CD1c-positive myeloid dendritic cell (primary cell): ENCODE measurements at regions not wholly inside any gene's neighbourhood (a gene's known extent, or its start where the extent isn't known, plus 50 kb on each side); places are given as distances from the start of the nearest gene placed in this dataset.

ENCODE experiments used
- DNase-seq: peaks from one replicate; pipeline ENCODE4 v3.0.0-alpha.2; 2016; ENCODE audit errors: extremely low spot score

DNA sequence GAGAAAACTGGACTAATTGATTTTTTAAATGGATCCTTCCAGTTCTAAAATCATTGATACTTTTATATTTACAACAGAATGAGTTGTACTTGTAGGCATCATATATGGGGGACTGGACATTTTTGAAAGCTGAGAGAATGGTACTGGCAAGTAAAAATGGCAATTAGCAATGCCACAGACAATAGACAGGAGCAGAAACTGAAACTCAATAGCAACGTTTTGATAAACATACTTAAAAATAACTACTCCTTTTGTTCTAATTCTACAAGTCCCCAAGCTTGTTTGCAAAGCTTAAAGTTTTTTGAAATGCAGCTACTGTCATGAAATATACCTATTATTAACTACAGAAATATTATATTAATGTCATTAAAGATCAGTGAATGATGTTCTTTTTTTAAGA lies 52.8 kb upstream of the FBXL7 start:
- DNase-seq, result no peak

GRCh38 chr5:15446552-15446951 lies 53.4 kb upstream of the FBXL7 start:
- DNase-seq, result no peak

DNA sequence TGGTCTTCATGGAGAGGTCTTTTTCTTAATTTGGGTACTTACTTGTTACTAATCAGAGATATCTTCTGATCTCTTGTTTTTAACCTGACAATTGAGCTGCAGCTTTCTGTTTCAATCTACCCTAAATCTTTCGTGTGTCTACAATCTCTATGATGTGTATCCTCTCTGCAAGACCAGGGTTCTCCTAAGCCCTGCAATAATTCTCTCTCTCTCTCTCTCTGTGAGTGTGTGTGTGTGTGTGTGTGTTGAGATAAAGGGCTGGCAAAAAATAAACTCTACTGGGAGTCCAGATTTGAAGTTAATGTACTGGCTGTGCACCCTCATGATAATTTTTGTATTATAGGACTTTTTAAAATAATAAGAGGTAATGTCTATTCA lies 57.8 kb upstream of the FBXL7 start:
- DNase-seq, result no peak

- no peak for DNase-seq
Observed at GRCh38 chr5:15441433-15442192, 58.4 kb upstream of the FBXL7 start.

GRCh38 chr5:15440434-15440833 lies 59.5 kb upstream of the FBXL7 start:
- no peak for DNase-seq

DNA sequence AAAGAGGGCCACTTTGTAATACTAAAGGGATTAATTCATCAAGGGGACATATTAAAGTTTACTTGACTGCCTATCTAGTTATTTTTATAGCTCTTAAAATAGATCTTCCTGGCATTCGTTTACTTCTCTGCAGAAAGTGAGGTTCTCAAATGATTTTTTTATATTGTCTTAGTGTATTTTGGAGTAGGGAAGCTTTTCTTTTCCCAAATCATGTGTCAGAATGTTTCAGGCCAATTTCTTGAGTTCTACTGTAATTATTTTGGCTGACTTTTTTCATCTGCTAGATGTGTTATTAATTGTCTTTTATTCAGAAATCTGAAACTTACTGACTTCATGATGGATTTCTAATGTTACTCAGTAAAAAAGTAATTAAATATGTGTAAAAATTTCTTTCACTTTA lies 60.2 kb upstream of the FBXL7 start:
- DNase-seq, result no peak

DNA sequence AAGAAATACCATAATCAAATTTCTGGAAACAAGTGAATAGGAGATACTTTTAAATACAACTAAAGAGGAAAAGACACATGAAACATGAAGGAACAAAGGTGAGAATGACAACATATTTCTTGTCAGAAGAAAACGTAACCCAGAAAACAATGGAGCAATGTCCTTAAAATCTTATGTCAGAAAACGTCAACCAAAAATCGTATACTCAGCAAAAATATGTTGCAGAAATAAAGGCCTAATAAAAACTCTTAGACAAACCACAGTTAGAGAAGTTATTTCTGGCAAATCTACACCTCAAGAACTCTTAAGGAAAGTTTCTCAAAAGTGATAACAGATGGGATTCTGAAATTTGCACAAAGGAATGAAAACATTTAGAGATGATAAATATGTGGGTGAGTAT lies 66.3 kb upstream of the FBXL7 start:
- no peak for DNase-seq

- DNase-seq, result no peak
Observed at GRCh38 chr5:15431923-15432322, 68.1 kb upstream of the FBXL7 start.

DNA sequence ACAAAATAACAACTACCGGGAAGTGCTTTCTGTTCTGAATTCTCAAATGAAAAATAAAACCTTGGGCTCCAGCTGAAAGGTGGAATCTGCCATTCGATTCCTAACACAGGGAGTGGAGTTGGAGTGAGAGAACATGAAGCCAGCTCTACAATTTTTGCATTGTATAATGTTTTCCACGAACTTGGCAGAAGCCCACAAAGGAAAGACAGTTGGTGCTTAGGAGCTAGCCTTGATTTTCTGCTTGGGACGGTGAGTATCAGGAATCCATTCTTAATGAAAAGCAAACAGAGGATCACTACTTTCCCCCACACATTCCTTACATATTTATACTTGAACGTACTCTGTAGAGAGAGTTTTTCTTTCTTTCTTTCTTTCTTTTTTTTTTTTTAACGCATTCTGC lies 74.2 kb upstream of the FBXL7 start:
- no peak for DNase-seq

DNA sequence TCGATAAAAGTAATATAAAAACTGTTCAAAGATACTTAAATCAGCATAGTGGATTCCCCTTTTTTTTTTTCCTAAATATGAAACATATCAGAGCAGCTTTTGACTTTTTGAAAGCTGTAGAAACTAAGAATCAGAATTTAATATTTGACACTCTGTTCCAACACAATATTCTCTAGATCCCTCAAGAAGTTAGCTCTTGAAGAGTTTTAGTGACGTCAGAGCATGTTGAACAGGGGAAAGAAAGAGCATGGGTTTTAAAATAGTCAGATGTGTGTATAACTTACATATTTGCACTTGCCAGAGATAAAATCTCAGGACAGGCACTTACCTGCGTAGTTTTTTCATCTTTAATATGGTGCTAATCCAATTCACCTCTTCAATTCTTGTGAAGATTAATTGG lies 75.2 kb upstream of the FBXL7 start:
- no peak for DNase-seq

DNA sequence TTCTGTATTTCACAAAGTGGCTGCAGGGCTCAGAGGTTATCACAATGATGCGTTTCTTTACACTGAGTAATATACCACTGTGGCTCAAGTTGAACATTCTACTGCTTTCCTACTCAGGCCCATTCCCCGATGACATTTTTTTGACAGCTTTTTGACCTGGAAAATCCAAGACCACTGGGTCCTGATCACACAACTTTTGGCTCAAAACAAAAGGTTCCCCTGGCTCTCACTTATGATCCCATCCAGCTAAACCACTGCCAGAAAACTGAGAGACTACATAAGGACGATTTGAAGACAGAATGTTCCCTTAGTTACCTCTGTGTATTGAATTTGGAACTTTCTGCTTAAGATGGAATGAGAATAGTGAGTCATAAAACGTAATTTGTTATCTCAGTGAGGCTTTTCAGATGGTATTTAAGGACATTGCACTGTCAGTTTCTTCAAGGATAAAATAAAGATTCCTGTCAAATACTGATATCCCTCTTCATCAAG lies 78.0 kb upstream of the FBXL7 start:
- no peak for DNase-seq

DNA sequence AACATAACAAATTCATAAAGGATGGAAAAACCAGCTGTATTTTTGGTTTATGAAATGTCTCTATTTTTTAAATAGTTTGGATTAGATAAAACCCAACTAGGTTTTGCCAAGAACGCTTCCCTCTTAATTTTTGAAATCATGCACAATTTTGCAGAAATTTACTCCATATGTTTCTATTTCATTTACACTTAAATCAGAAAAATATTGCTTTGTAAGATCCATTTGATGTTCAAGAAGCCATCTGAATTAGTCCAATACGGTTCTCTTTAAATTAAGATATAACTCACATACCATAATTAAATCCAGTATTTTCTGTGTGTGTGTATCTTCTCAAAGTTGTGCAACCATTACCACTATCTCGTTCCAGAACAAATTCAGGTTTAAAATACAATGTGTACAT lies 78.6 kb upstream of the FBXL7 start:
- no peak for DNase-seq

DNA sequence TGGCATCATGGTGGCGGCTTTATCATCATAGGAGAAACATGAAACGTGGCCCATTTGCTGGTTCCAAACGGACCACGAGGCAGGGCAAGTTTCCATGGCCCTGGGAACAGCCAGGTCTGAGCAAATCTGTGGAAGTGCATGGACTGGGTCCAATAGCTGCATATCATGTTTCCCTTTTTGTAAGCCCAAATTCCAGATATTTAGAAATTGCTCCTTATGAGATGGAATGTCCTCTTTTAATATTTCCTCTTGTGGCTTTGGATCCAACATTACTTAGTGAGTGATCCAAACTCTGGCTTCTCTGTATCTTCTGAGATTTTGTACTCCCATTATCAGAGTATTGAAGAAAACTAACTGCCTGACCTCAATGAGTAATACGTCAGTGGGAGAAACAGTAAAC lies 79.8 kb upstream of the FBXL7 start:
- no peak for DNase-seq

GRCh38 chr5:15417156-15417555 lies 82.8 kb upstream of the FBXL7 start:
- DNase-seq, result no peak

DNA sequence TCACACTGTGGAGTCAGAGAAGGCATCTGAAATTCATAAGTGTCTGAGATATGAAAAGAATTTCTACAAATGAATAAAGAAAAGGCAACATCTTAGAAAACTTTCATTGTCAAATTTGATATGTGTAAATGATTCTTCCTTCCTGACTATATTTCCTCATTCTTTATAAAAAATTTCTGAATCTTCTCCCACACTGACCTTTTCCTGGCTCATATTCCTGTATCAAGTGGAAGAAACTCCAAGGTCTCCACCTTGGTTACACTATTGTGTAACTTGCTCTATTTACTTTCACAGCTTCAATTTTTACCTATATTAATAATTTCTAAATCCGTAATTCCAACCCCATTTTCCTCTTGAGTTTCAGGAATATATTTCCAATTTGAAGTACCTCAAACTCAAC lies 93.5 kb upstream of the FBXL7 start:
- DNase-seq, result no peak

GRCh38 chr5:15393146-15393545 lies 106.8 kb upstream of the FBXL7 start:
- no peak for DNase-seq

DNA sequence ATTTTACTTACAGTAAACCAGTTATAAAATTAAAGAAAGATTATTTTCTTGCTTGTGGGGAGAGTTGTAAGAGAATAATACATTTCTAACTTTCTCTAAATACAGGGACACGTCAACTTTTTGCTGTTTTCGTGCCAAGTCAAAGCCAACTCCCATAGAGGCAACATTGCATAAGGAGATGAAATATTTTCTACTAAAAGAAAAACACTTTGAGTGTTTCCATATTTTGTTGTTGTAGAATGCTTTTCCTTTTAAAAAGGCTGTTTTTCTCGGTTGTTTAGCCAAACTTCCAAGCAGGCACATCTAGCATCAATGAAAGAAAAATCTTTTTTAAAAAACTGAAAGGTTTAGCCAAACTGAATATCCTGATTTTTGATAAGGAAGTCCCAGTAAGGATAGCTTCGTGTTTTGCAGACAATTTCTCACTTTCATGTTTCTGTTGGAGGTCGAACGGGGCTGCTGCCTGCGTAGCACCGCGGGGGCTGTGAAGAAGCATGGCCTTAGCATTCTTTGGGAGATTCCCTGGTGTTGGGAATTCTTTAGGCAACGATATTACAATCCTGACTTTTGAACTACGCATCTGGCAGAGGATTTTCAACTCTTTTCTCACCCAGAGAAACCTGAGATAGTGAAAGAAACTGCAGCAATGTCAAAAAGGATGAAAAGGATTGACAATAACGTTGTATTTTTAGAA lies 108.1 kb upstream of the FBXL7 start:
- no peak for DNase-seq

DNA sequence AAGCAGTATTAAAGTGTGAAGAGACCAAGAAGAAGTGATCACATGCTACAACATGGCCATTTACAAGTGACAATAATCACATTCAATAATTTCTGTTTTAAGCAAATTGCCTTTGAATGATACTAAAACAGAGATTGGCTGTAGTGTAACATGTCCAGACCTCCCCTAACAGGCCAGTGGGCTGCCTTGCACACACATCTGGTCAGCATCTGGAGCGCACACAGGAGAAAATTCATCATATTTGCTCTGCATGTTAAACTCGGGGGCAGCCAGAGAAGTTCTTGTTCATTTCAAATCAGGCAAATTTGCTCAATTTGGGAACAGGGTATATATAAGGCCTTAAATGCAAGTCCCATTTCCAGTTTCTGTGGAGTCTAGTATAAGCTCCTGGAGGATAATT lies 111.1 kb upstream of the FBXL7 start:
- DNase-seq, result no peak

DNA sequence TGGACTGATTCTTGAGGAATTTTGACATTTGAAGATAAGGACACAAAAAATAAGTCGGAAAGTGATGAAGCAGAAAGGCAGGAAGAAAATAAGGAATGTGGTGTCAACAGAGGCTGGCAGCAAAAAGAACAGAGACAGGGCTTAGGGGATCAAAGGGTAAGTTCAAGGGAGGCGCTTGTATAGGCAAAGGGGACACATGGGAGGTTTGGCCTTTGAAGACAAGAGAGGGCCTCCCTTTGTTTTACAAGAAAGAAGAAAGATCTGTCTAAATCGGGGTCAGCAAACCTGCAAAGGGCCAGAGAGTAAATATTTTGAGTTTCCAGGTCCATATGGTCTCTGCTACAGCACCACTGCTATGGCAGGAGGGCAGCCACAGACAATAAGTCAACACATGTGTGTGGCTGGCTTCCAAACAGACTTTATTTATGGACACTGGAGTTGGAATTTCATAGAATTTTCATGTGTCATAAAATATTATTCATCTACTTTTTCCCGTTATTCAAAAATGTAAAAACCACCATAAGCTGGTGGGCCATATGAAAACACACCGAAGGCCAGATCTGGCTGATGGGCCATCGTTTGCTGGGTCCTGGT lies 112.0 kb upstream of the FBXL7 start:
- DNase-seq, result no peak

GRCh38 chr5:15386122-15386521 lies 113.9 kb upstream of the FBXL7 start:
- DNase-seq, result no peak

DNA sequence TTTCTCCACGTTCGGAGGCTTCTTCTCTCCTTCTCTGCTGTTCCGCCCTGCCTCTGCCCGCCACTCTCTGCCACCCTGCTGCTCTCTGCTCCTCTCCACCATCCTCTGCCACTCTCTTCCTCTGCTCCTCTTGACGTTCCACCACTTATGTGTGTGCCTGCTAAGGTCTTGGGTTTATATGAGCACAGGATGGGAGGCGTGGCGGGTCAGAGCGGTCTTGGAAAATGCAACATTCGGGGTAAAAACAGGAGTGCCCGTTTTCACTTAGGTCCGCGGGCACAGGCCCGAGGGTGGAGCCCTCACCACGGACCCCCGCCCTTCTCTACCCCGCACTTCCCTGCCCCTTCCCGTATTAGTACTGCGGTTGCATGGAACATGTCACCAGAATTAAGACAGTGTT lies 114.4 kb upstream of the FBXL7 start:
- DNase-seq, result no peak

DNA sequence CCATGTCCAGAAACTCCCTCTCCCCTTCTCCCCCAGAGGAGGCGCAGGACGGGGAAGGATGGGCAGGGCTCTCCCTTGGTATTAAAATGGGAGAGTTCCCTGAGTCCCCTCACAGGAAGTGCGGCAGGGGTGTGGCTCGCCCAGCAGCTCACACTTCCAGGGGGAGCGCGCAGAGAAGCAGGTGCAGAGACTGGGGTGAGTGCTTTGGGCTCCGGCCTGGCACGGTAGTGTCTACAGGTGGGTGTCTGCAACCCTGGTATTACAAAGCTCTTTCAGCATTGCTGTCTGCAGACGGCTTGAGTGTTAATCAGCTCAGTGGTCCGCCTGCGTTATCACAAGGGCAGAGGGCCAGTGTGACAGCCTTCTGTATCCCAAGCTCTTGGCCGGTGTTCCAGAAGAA lies 114.9 kb upstream of the FBXL7 start:
- no peak for DNase-seq

GRCh38 chr5:15384581-15384980 lies 115.4 kb upstream of the FBXL7 start:
- no peak for DNase-seq
